ENCODE measurements at regions not wholly inside any gene's neighbourhood (a gene's known extent, or its start where the extent isn't known, plus 50 kb on each side); places are given as distances from the start of the nearest gene placed in this dataset.
"Not testable (repeated sequence)": the region's sequence is repeated elsewhere in the genome, so short reads cannot be mapped to it uniquely, and the experiment has no call there.

- FAIRE-seq; DNase-seq (ENCODE audit: insufficient read length, low spot score): not testable (repeated sequence)
Measured at GRCh38 chr6:26795474-26796307, 136.1 kb upstream of the ZNF322 start.

DNA sequence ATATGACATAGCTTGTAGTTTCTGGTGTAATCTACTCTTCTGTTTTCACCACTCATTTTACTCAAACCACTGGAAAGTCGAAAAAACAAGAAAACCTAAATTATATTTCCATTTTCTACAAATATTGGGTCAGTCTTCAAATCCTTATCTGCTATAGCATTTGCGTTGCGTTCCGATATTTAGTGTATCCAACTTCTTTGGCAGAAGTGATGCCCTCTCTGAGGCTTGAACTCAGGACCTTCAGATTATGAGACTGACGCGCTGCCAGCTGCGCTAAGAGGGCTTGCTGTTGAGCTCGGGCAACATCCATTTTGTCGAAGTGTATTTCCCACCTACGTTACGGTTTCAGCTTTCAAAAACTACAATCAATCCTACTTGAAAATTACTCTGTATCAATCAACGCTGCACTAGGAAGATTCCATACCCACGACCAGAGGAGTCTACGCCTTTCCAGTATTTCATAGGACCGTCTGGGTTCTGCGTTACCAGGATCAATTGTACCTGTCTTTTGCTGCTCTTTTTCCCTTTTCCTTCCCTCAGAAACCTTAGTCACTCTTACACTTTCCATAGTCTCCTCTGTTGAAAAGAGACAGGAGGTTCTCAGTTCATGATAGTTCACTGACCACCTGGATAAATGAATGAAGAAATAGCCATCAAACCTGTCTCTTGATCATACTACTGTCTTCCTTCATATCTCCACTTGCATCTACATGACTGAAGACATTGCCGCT lies 140.5 kb upstream of the ZNF322 start:
- not testable (repeated sequence) for DNase-seq (ENCODE audit: insufficient read length, low spot score); FAIRE-seq

DNA sequence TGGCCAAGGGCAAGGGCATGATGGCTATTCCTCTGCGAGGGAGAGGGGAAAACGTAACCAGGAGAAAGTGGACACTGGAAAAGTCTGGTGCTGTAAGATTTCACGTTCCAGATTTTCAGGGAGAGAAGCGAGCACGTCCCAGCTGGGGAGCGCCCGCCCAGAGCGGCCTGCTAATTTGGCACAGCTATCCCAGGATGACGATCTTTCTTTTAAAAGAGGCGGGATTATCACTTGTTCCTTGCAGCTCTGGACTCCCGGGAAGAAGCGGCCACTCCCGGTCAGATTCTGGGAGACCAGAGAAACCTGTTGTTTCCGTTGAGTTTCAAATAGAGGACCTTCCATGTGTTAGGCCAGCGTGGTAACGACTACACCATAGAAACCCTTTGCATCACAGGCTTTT lies 144.2 kb upstream of the ZNF322 start:
- not testable (repeated sequence) for FAIRE-seq; DNase-seq (ENCODE audit: insufficient read length, low spot score)

GRCh38 chr6:26811486-26812116 lies 152.1 kb upstream of the ZNF322 start:
- not testable (repeated sequence) for DNase-seq (ENCODE audit: insufficient read length, low spot score); FAIRE-seq

GRCh38 chr6:26818640-26819225 lies 159.2 kb upstream of the ZNF322 start:
- not testable (repeated sequence) for FAIRE-seq; DNase-seq (ENCODE audit: insufficient read length, low spot score)

GRCh38 chr6:26827965-26828364 lies 168.4 kb upstream of the ZNF322 start:
- not testable (repeated sequence) for DNase-seq (ENCODE audit: insufficient read length, low spot score); FAIRE-seq

- not testable (repeated sequence) for FAIRE-seq; DNase-seq (ENCODE audit: insufficient read length, low spot score)
Measured at GRCh38 chr6:26829480-26829879, 169.9 kb upstream of the ZNF322 start.

- peak; percentile 33 for FAIRE-seq
Measured at GRCh38 chr6:26830992-26831391, 171.4 kb upstream of the ZNF322 start.

DNA sequence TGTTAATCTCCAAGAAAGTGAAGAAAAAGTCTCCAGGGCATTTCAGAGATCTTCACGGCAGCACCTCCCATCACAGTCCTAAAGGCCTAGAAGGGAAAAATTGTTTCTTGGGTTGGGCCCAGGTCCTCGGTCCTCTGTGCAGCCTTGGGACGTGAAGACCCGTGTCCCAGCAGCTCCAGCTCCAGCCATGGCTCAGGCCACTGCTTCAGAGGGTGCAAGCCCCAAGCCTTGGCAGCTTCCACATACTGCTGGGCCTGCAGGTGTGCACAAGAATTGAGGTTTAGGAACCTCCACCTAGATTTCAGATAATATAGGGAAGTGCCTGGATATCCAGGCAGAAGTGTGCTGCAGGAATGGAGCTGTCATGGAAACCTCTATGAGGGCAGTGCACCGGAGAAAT lies 176.2 kb upstream of the ZNF322 start:
- FAIRE-seq; DNase-seq (ENCODE audit: insufficient read length, low spot score): not testable (repeated sequence)

More at GRCh38 chr6:26830992-26831391, 171.4 kb upstream of the ZNF322 start:
- not testable (repeated sequence) for DNase-seq (ENCODE audit: insufficient read length, low spot score)

DNA sequence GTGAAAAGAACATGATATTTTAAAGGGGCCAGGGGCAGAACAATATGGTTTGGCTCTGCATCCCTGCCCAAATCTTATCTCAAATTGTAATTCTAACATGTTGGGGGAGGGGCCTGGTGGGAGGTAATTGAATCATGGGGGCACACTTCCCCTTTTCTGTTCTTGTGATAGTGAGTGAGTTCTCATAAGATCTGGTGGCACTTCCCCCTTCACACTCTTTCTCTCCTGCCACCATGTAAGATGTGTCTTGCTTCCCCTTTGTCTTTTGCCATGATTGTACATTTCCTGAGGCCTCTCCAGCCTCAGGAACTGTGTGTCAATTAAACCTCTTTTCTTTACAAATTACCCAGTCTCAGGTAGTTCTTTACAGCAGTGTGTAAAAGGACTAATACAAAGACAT lies 177.1 kb upstream of the ZNF322 start:
- not testable (repeated sequence) for FAIRE-seq; DNase-seq (ENCODE audit: insufficient read length, low spot score)

- not testable (repeated sequence) for FAIRE-seq; DNase-seq (ENCODE audit: insufficient read length, low spot score)
Measured at GRCh38 chr6:26844823-26845222, 185.3 kb upstream of the ZNF322 start.

DNA sequence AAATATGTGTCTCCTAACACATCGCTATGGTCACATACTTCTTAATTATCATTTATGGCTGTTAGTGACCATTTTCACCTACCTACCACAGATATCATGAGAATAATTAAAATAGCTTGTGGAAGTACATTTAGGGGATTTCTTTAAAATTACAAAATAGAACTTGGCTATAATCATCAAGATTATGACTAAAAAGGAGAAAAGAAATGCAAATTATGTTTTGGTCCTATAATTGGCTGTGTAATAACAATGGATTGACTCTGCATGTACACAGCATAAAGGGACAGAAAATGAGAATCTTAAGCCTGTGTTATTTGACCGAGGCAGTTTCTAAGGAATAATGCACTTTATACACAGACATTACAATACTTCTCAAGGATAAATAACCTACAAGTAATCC lies 197.7 kb upstream of the ZNF322 start:
- not testable (repeated sequence) for DNase-seq (ENCODE audit: insufficient read length, low spot score); FAIRE-seq

DNA sequence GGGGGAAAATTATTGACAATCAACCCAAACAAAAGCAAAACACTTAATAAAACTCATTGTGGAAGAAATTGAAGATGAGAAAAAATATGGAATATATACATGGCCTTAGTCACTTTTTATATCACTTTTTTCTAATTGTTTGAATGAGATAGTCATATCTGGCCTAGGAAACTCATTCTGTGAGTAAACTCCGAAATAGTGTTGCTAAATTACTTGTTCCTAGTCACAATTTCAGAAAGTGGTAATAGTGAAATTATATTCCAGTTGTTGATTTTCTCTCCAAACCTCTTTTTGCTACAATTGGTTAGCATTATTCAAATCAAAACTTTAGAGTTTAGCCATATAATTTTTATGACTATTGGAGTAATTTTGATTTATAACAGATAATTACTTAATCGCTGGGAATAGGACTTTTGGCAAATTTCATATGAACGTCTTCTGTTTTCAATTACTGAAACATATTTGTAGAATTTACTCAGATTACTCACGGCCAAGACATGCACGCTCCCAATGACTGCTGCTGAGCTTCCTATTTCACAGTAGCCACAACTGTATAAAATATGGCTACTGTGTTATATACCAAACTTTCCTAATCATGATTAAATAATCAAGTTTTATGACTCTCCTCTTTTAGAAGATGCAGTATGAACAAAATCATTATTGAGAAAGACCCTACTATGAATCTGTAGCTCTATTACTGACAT lies 199.7 kb upstream of the ZNF322 start:
- not testable (repeated sequence) for FAIRE-seq; DNase-seq (ENCODE audit: insufficient read length, low spot score)

DNA sequence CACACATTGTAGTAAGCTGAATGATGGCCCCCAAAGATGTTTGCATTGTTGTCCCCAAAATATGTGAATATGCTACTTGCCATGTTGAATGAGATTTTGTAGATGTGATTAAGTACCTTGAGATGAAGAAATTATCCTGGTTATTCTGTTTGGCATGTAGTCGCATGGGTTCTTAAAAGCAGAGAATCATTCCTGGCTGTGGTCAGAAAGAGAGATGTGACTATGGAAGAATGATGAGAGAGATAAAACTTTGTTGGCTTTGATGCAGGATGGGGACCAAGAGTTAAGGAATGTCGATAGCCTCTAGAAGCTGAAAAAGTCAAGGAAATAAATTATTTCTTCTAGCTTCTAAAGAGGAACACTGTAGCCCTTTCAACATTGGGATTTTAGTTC lies 200.2 kb upstream of the ZNF322 start:
- not testable (repeated sequence) for DNase-seq (ENCODE audit: insufficient read length, low spot score)
- peak; percentile 20 for FAIRE-seq

- DNase-seq (ENCODE audit: insufficient read length, low spot score); FAIRE-seq: not testable (repeated sequence)
Measured at GRCh38 chr6:26861913-26862312, 202.4 kb upstream of the ZNF322 start.

DNA sequence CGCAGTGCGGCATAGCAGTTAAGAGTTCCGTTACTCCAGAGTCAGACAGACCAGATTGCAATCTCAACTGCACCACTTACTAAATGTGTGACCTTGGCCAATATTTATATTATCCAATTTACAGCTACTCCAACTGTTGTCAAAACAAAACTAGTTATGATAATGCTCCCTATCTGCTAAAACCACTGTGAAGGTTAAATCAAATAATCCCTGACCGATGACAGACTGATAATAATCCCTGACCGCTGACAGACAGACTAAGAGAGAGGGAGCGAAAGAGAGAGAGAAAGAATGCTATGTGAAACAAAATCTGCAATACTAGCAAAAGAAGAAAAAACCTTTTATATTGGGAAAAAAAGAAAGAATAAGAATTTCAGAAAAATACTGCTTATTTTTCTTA lies 204.1 kb upstream of the ZNF322 start:
- FAIRE-seq, result not testable (repeated sequence)

DNA sequence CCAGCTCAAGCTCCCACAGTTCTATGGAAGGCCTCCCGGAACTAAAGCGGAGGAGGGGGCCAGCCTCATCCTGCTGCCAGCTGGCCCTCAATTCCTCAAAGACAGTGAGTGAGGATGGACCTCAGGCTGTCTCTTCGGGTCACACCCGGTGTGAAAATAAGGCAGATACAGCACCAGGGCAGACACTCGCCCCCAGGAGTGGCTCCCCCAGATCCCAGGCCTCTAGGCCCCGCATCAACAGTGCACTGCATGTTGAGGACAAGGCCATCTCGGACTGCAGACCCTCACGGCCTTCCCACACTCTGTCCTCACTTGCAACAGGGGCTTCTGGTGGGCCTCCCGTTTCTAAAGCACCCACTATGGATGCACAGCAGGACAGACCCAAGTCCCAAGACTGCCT lies 239.2 kb upstream of the ZNF322 start:
- FAIRE-seq; DNase-seq (ENCODE audit: insufficient read length, low spot score): not testable (repeated sequence)

More for the DNA sequence above, 204.1 kb upstream of the ZNF322 start:
- not testable (repeated sequence) for DNase-seq (ENCODE audit: insufficient read length, low spot score)

GRCh38 chr6:26924206-26924605 lies 264.7 kb upstream of the ZNF322 start:
- peak; percentile 0 for DNase-seq (ENCODE audit: insufficient read length, low spot score)
- FAIRE-seq, result peak; percentile 89

DNA sequence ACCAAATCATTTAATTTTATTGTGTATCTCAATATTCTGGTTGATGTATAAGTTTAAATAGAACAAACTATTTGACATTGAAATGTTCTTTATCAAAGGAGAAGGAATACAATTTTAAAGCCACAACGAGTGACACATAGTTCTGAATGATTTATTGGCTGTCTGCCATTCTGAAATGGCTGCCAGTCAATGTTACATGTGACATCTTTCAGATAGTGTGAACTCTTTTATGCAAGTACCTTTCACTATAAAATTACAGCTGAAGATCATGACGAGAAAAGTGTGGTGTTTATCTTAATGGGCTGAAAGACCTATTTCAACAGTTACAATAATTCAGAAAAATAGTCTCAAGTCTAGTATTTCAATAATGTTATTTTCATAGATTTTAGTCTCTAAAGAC lies 268.6 kb upstream of the ZNF322 start:
- FAIRE-seq; DNase-seq (ENCODE audit: insufficient read length, low spot score): not testable (repeated sequence)

GRCh38 chr6:26937258-26937657 lies 277.7 kb upstream of the ZNF322 start:
- not testable (repeated sequence) for DNase-seq (ENCODE audit: insufficient read length, low spot score); FAIRE-seq

Measured in H54 (cell line).